ENCODE measurements at regions not wholly inside any gene's neighbourhood (a gene's known extent, or its start where the extent isn't known, plus 50 kb on each side); places are given as distances from the start of the nearest gene placed in this dataset.

GRCh38 chr4:152217896-152218295, 318.0 kb downstream of the FBXW7 start:
- no peak for DNase-seq (ENCODE audit: unreplicated experiment)
- H3K27ac Mint-ChIP-seq (ENCODE audit: low read depth, unreplicated experiment), result no peak overlapping the region
- no peak overlapping the region for H3K4me3 Mint-ChIP-seq (ENCODE audit: unreplicated experiment)
- ChIA-PET CTCF (no interaction called here), POLR2A (no interaction called here)
- no TSS peak for BruUV-seq (replicated peaks)
- peaks cover 14% of the 10 kb centered on the region for H3K9me3 Mint-ChIP-seq (ENCODE audit: unreplicated experiment)
- intact Hi-C loops (cut with micrococcal nuclease), result no loop called here
- no peaks in the 10 kb centered on the region for H3K27me3 Mint-ChIP-seq (ENCODE audit: insufficient read depth, unreplicated experiment)
- no peaks in the 10 kb centered on the region for H3K36me3 Mint-ChIP-seq (ENCODE audit: insufficient read depth, unreplicated experiment)
- no peak for TF ChIP-seq CTCF (IDR thresholded peaks at IDR 0.05; ENCODE audit: unreplicated experiment)
- no peaks in the 10 kb centered on the region for H3K4me1 Mint-ChIP-seq (ENCODE audit: insufficient read depth, unreplicated experiment)

DNA sequence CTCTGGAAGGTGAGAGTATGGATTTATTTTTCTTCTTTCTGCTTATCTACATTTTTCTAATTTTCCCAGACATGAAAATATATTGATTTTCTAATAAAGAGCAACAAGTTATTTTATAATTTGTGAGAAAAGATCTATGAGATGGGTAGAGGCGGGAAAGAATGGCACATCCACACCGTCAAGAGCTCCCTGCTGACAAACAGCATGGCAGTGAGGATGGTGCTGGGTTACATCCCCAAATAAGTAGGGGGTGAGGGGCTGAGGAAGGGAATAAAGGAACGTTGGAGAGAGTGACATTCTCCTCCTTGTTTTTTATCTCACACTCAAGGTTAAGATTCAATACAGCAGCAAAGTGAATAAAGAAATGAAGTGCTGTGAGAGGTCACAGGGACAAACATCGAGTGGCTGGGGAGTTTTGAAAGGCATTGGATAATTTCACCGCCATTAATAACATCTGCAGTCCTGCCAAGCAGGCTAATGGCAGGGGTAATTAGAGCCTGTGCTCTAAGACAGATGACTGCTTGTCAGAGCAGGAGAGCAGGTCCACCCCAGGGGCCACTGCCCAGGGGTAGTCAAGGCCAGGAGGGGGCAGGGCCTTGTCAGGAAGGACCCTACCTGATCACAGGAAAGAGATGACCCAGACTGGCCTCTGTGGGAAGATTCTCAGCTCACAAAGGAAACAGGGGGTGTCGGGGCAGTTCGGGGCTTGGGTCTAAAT, 323.8 kb downstream of the FBXW7 start:
- CTCF ChIA-PET, result no interaction called here
- Mint-ChIP-seq H3K27ac (ENCODE audit: low read depth, unreplicated experiment) (no peak overlapping the region), H3K4me3 (ENCODE audit: unreplicated experiment) (no peak overlapping the region), H3K36me3 (ENCODE audit: insufficient read depth, unreplicated experiment) (no peaks in the 10 kb centered on the region), H3K4me1 (ENCODE audit: insufficient read depth, unreplicated experiment) (no peaks in the 10 kb centered on the region), H3K27me3 (ENCODE audit: insufficient read depth, unreplicated experiment) (no peaks in the 10 kb centered on the region), H3K9me3 (ENCODE audit: unreplicated experiment) (peaks cover 14% of the 10 kb centered on the region)
- no peak for TF ChIP-seq CTCF (IDR thresholded peaks at IDR 0.05; ENCODE audit: unreplicated experiment)
- POLR2A ChIA-PET, result no interaction called here
- no TSS peak for BruUV-seq (replicated peaks)
- DNase-seq (ENCODE audit: unreplicated experiment), result no peak
- intact Hi-C loops (cut with micrococcal nuclease), result no loop called here

DNA sequence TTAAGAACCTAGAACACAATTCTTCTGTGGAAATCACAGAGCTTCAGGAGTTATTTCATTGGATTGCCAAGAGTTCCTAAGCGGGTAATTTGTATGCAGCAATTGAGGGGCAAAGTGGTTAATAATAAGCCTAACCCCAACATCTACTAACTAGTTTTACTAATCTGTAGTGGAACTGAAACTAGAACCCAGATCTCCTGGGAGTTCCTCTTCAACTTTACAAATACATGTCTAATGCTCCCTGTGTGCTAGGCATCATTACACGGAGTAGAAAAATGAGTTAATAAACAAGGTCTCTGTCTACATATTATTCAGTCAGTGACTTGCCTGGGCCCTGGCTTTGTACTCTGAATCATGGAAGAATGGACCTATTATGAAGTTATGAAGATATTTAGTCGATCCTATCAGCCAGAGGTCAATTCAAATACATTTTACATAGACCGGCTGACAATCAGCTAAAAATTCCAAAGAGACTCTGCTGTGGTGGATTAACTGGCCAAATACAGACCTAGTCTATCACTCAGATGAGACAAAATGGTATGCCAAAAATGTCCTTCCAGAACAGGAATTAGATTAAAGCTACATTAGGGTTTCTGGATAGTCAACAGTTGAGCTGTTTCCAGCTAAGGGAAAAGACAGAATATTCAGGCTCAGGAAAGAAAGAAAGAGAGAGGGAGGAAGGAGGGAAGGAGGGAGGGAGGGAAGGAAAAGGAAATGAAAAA, 326.0 kb downstream of the FBXW7 start:
- BruUV-seq (replicated peaks), result no TSS peak
- Mint-ChIP-seq H3K27ac (ENCODE audit: low read depth, unreplicated experiment) (no peak overlapping the region), H3K36me3 (ENCODE audit: insufficient read depth, unreplicated experiment) (no peaks in the 10 kb centered on the region), H3K27me3 (ENCODE audit: insufficient read depth, unreplicated experiment) (no peaks in the 10 kb centered on the region), H3K9me3 (ENCODE audit: unreplicated experiment) (peaks cover 7% of the 10 kb centered on the region), H3K4me3 (ENCODE audit: unreplicated experiment) (no peak overlapping the region), H3K4me1 (ENCODE audit: insufficient read depth, unreplicated experiment) (no peaks in the 10 kb centered on the region)
- CTCF ChIA-PET, result no interaction called here
- no peak for DNase-seq (ENCODE audit: unreplicated experiment)
- POLR2A ChIA-PET, result interaction anchor here (0.6 to 0.8 kb wide), 3 partner anchors 14 to 250 kb away, joined by 3 read pairs; no protein-coding TSS in a partner anchor
- no peak for TF ChIP-seq CTCF (IDR thresholded peaks at IDR 0.05; ENCODE audit: unreplicated experiment)
- intact Hi-C loops (cut with micrococcal nuclease), result no loop called here

DNA sequence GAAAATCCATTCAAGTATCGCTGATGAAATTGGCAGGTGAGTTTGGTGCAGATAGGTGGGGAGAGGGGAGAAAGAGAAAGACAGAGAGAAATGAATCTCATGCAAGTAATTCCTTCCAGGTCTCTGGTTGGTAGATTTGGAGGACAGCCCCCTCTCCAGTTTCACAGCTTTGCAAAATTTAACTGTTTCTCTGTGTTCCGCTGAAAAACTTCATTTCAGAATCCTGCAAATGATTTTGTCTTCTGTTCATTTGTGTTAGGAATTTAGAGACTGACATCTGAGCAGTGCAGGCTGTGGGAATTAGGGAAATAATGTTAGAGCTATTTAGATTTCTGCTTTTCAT, 328.5 kb downstream of the FBXW7 start:
- POLR2A ChIA-PET, result no interaction called here
- BruUV-seq (replicated peaks), result no TSS peak
- no peak overlapping the region for H3K27ac Mint-ChIP-seq (ENCODE audit: low read depth, unreplicated experiment)
- intact Hi-C loops (cut with micrococcal nuclease), result no loop called here
- no peaks in the 10 kb centered on the region for H3K9me3 Mint-ChIP-seq (ENCODE audit: unreplicated experiment)
- DNase-seq (ENCODE audit: unreplicated experiment), result no peak
- H3K4me3 Mint-ChIP-seq (ENCODE audit: unreplicated experiment), result no peak overlapping the region
- CTCF ChIA-PET, result no interaction called here
- H3K4me1 Mint-ChIP-seq (ENCODE audit: insufficient read depth, unreplicated experiment), result no peaks in the 10 kb centered on the region
- no peaks in the 10 kb centered on the region for H3K36me3 Mint-ChIP-seq (ENCODE audit: insufficient read depth, unreplicated experiment)
- H3K27me3 Mint-ChIP-seq (ENCODE audit: insufficient read depth, unreplicated experiment), result no peaks in the 10 kb centered on the region
- no peak for TF ChIP-seq CTCF (IDR thresholded peaks at IDR 0.05; ENCODE audit: unreplicated experiment)

Data from MCF 10A (cell line).